ENCODE measurements at regions not wholly inside any gene's neighbourhood (a gene's known extent, or its start where the extent isn't known, plus 50 kb on each side); places are given as distances from the start of the nearest gene placed in this dataset.

GRCh38 chr1:29648798-29649188 lies 412.5 kb downstream of the PTPRU start:
- Histone ChIP-seq H3K27ac (no peak overlapping the region), H3K36me3 (replicated peaks) (no peaks in the 10 kb centered on the region), H3K27me3 (replicated peaks) (no peaks in the 10 kb centered on the region), H3K4me3 (ENCODE audit: low read depth, low read length) (no peak overlapping the region)
- DNase-seq, result no peak
- TF ChIP-seq, protein P1, sequence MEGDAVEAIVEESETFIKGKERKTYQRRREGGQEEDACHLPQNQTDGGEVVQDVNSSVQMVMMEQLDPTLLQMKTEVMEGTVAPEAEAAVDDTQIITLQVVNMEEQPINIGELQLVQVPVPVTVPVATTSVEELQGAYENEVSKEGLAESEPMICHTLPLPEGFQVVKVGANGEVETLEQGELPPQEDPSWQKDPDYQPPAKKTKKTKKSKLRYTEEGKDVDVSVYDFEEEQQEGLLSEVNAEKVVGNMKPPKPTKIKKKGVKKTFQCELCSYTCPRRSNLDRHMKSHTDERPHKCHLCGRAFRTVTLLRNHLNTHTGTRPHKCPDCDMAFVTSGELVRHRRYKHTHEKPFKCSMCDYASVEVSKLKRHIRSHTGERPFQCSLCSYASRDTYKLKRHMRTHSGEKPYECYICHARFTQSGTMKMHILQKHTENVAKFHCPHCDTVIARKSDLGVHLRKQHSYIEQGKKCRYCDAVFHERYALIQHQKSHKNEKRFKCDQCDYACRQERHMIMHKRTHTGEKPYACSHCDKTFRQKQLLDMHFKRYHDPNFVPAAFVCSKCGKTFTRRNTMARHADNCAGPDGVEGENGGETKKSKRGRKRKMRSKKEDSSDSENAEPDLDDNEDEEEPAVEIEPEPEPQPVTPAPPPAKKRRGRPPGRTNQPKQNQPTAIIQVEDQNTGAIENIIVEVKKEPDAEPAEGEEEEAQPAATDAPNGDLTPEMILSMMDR (IDR thresholded peaks at IDR 0.05; ENCODE audit: low read depth, low read length, missing control alignments), result no peak
- in situ Hi-C loops (cut with HindIII; ENCODE audit: low pct_ligation_motif_present, low sequenced_read_pairs), result no loop called here

- DNase-seq, result no peak
- in situ Hi-C loops (cut with HindIII; ENCODE audit: low pct_ligation_motif_present, low sequenced_read_pairs), result no loop called here
Measured at GRCh38 chr1:29648026-29648425, 411.7 kb downstream of the PTPRU start.

DNA sequence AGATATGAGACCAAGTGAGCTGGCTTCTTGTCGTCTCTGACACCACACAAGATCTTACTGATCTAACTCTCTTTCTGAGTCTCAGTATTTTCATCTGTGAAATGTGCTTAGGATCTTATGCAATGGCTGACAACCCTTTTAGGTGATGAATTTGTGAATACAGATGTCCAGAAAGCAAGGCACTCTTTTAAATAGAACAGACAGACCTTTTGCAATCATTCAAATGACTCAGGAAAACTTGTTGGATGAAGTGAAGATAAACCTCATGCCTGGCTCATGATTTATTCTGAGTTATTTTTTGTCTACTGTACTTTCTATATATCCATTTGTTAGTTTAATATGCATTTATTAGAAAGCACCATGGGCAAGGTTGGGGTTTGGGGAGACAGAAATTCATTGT lies 411.3 kb downstream of the PTPRU start:
- H3K36me3 ChIP-seq (replicated peaks), result no peaks in the 10 kb centered on the region
- in situ Hi-C loops (cut with HindIII; ENCODE audit: low pct_ligation_motif_present, low sequenced_read_pairs), result no loop called here
- no peak overlapping the region for H3K27ac ChIP-seq
- H3K27me3 ChIP-seq (replicated peaks), result no peaks in the 10 kb centered on the region
- H3K4me3 ChIP-seq (ENCODE audit: low read depth, low read length), result no peak overlapping the region
- TF ChIP-seq, protein P1 (IDR thresholded peaks at IDR 0.05; ENCODE audit: low read depth, low read length, missing control alignments), result no peak
- no peak for DNase-seq

More at GRCh38 chr1:29648026-29648425, 411.7 kb downstream of the PTPRU start:
- TF ChIP-seq, protein P1 (IDR thresholded peaks at IDR 0.05; ENCODE audit: low read depth, low read length, missing control alignments), result no peak
- H3K4me3 ChIP-seq (ENCODE audit: low read depth, low read length), result no peak overlapping the region
- H3K27me3 ChIP-seq (replicated peaks), result no peaks in the 10 kb centered on the region
- no peaks in the 10 kb centered on the region for H3K36me3 ChIP-seq (replicated peaks)
- no peak overlapping the region for H3K27ac ChIP-seq

GRCh38 chr1:29646161-29646775 lies 409.9 kb downstream of the PTPRU start:
- TF ChIP-seq, protein P1 (IDR thresholded peaks at IDR 0.05; ENCODE audit: low read depth, low read length, missing control alignments), result no peak
- no peak overlapping the region for H3K27ac ChIP-seq
- H3K4me3 ChIP-seq (ENCODE audit: low read depth, low read length), result no peak overlapping the region
- no peak for DNase-seq
- no peaks in the 10 kb centered on the region for H3K27me3 ChIP-seq (replicated peaks)
- in situ Hi-C loops (cut with HindIII; ENCODE audit: low pct_ligation_motif_present, low sequenced_read_pairs), result no loop called here
- H3K36me3 ChIP-seq (replicated peaks), result no peaks in the 10 kb centered on the region

DNA sequence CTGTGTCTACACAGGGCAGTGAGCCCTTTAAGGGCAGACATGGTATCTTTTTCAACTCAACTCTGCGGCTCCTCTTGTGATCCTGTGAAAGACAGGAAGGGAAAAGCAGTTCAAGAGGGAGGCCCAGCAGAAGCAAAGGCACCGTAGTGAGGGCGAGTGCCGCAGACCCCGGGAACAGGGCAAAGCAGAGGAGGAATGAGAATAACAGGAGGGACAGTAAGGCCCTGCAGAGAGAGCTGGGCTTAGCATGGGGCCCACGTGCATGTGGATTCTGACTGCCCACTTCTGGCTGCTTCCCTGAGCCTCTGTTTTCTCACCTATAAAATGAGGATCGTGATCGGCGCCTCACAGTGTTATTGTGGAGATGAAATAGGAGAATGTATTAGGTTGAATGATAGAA lies 409.3 kb downstream of the PTPRU start:
- H3K4me3 ChIP-seq (ENCODE audit: low read depth, low read length), result no peak overlapping the region
- H3K36me3 ChIP-seq (replicated peaks), result no peaks in the 10 kb centered on the region
- no peaks in the 10 kb centered on the region for H3K27me3 ChIP-seq (replicated peaks)
- no peak overlapping the region for H3K27ac ChIP-seq
- in situ Hi-C loops (cut with HindIII; ENCODE audit: low pct_ligation_motif_present, low sequenced_read_pairs), result no loop called here
- DNase-seq, result no peak
- TF ChIP-seq, protein P1 (IDR thresholded peaks at IDR 0.05; ENCODE audit: low read depth, low read length, missing control alignments), result no peak

DNA sequence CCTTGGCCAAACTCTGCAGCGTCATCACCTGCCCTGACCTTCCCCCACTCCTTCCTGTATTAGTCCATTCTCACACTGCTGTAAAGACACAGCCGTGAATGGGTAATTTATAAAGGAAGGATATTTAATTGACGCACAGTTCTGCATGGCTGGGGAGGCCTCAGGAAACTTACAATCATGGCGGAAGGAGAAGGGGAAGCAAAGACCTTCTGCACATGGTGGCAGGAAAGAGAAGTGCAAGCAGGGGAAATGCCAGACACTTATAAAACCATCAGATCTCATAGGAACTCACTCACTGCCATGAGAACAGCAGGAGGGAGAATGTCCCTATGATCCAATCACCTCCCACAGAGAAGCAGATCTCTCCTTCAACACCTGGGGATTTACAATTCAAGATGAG lies 408.5 kb downstream of the PTPRU start:
- in situ Hi-C loops (cut with HindIII; ENCODE audit: low pct_ligation_motif_present, low sequenced_read_pairs), result no loop called here
- H3K27me3 ChIP-seq (replicated peaks), result no peaks in the 10 kb centered on the region
- DNase-seq, result no peak
- TF ChIP-seq, protein P1 (IDR thresholded peaks at IDR 0.05; ENCODE audit: low read depth, low read length, missing control alignments), result peak; percentile 15
- H3K4me3 ChIP-seq (ENCODE audit: low read depth, low read length), result no peak overlapping the region
- no peaks in the 10 kb centered on the region for H3K36me3 ChIP-seq (replicated peaks)
- H3K27ac ChIP-seq, result no peak overlapping the region
